GM12878 (cell line): ENCODE measurements at regions not wholly inside any gene's neighbourhood (a gene's known extent, or its start where the extent isn't known, plus 50 kb on each side); places are given as distances from the start of the nearest gene placed in this dataset.
"Not testable (repeated sequence)": the region's sequence is repeated elsewhere in the genome, so short reads cannot be mapped to it uniquely, and the experiment has no call there.

ENCODE experiments used
- ATAC-seq: fragments of 200-7000 bp; cut with Tn5 transposase; 3 replicates; pipeline ENCODE4 v1.9.1; 2020; ENCODE audit warnings: mild to moderate bottlenecking, moderate library complexity
- BruUV-seq: library from RNA; stranded (reverse); fragments of 400-500 nt; replicated peaks from 2 replicates; lab custom pipeline; 2021; lab: Mats Ljungman, UMichigan
- CTCF ChIA-PET: fragments of 300-600 bp; sonication (Branson Sonifier 250); formaldehyde crosslinking; extraction: SDS; loops from one replicate; lab custom pipeline; 2021; ENCODE audit warnings: inconsistent platforms; lab: Yijun Ruan, JAX
- POLR2A ChIA-PET: fragments of 350-600 bp; formaldehyde crosslinking; extraction: SDS; loops from one replicate; lab custom pipeline; 2021; ENCODE audit warnings: inconsistent platforms; lab: Charles Lee
- RAD21 ChIA-PET: fragments of 300-600 bp; sonication (Branson Sonifier 250); formaldehyde crosslinking; loops from one replicate; lab custom pipeline; 2023; ENCODE audit warnings: antibody characterized with exemption; ENCODE audit not compliant: unreplicated experiment; lab: Charles Lee
- SMC1A ChIA-PET: fragments of 300-600 bp; sonication (Branson Sonifier 250); formaldehyde crosslinking; loops from one replicate; lab custom pipeline; 2023; ENCODE audit not compliant: unreplicated experiment, uncharacterized antibody; lab: Charles Lee
- DNase-seq: peaks from one replicate; pipeline ENCODE4 v3.0.0-alpha.2; 2011; ENCODE audit warnings: low read depth, low spot score
- FAIRE-seq: peaks from 3 replicates; lab custom pipeline; 2011; peaks lifted over from hg19 to GRCh38; lab: Jason Lieb, UNC
- H2AFZ ChIP-seq: 2 replicates; pipeline ENCODE4 v1.6.0; 2011; ENCODE audit warnings: low read depth, low read length, control low read depth; ENCODE audit not compliant: control insufficient read depth
- H3K27ac ChIP-seq: 2 replicates; pipeline ENCODE4 v1.5.1; 2011; ENCODE audit warnings: control low read depth; ENCODE audit not compliant: control insufficient read depth, insufficient read depth
- H3K27me3 ChIP-seq, 2 experiments: replicated peaks in 1 of 2; 2 replicates each; pipeline versions ENCODE4 v1.6.0 to v1.6.1; 2011; ENCODE audit warnings: low read length in 1 of 2; ENCODE audit not compliant: control insufficient read depth in 2 of 2, insufficient read depth in 2 of 2
- H3K36me3 ChIP-seq, 2 experiments: 2 replicates each; pipeline ENCODE4 v1.5.1; 2011; ENCODE audit warnings: low read length in 1 of 2; ENCODE audit not compliant: control insufficient read depth in 2 of 2, insufficient read depth in 2 of 2
- H3K4me1 ChIP-seq: 2 replicates; pipeline ENCODE4 v1.6.1; 2011; ENCODE audit warnings: mild to moderate bottlenecking, low read length, moderate library complexity, mixed read lengths; ENCODE audit not compliant: control insufficient read depth, insufficient read depth
- H3K4me2 ChIP-seq: 2 replicates; pipeline ENCODE4 v1.6.0; 2011; ENCODE audit warnings: control low read depth; ENCODE audit not compliant: control insufficient read depth, insufficient read depth
- H3K4me3 ChIP-seq: fragments of 200-600 bp; sonication (generic); 2 replicates; pipeline ENCODE4 v1.5.1; 2016
- H3K79me2 ChIP-seq: 2 replicates; pipeline ENCODE4 v1.6.0; 2011; ENCODE audit warnings: low read length; ENCODE audit not compliant: control insufficient read depth, insufficient read depth
- H3K9ac ChIP-seq: 2 replicates; pipeline ENCODE4 v1.8.0; 2011; ENCODE audit warnings: low read length, control low read depth, mixed read lengths; ENCODE audit not compliant: control insufficient read depth, insufficient read depth
- H3K9me3 ChIP-seq: replicated peaks from 3 replicates; pipeline ENCODE4 v1.5.1; 2011; ENCODE audit warnings: mild to moderate bottlenecking, low read length; ENCODE audit not compliant: control insufficient read depth, insufficient read depth
- H4K20me1 ChIP-seq: 2 replicates; pipeline ENCODE4 v1.6.0; 2011; ENCODE audit not compliant: control insufficient read depth, insufficient read depth
- HDAC6 ChIP-seq: fragments of 200-600 bp; sonication (generic); IDR thresholded peaks from one replicate; pipeline ENCODE4 v1.8.0; 2017; ENCODE audit warnings: antibody characterized with exemption; ENCODE audit not compliant: unreplicated experiment
- POLR2A ChIP-seq: IDR thresholded peaks from 2 replicates; pipeline ENCODE4 v1.6.1; 2011; ENCODE audit warnings: low read depth, mild to moderate bottlenecking, low read length
- POLR2AphosphoS5 ChIP-seq: IDR thresholded peaks from 2 replicates; pipeline ENCODE4 v1.6.1; 2011; ENCODE audit warnings: mild to moderate bottlenecking, low read length, inconsistent platforms
- WGBS: methylation state at CpG from one replicate; pipeline ENCODE4 v1.1.6; 2016; ENCODE audit warnings: low lambda C conversion rate; ENCODE audit not compliant: insufficient replicate concordance, insufficient coverage; ENCODE audit errors: missing lambda C conversion rate; 5-methylcytosine and 5-hydroxymethylcytosine counted together
- in situ Hi-C: fragments of 300-500 bp; cut with MboI; formaldehyde crosslinking; loops from 9 replicates; pipeline ENCODE4 v1.14.3; 2018; ENCODE audit warnings: mixed read lengths
- intact Hi-C: fragments of 100-400 bp; cut with micrococcal nuclease; formaldehyde crosslinking; loops from one replicate; pipeline ENCODE4 v1.14.2; 2022; ENCODE audit not compliant: unreplicated experiment

GRCh38 chr9:62833323-62834200 is 1643.7 kb downstream of the SPATA31A7 start:
- H3K4me3 ChIP-seq, H3K9me3 ChIP-seq, RAD21 ChIA-PET, H4K20me1 ChIP-seq, H3K4me2 ChIP-seq, H3K9ac ChIP-seq, H3K27ac ChIP-seq, H3K27me3 ChIP-seq, H3K79me2 ChIP-seq, BruUV-seq, H3K4me1 ChIP-seq, in situ Hi-C loops, ATAC-seq, DNase-seq, intact Hi-C loops, CTCF ChIA-PET, H3K36me3 ChIP-seq, H2AFZ ChIP-seq, SMC1A ChIA-PET, FAIRE-seq, POLR2A ChIA-PET: not testable (repeated sequence)
- 83% methylated on average over 21 of the region's 33 CpGs for WGBS

GRCh38 chr9:62837254-62837911 is 1647.5 kb downstream of the SPATA31A7 start:
- H3K4me2 ChIP-seq, result peak overlapping the region; percentile 36; the same call in 1 of the 2 replicates
- H3K27ac ChIP-seq, result peak overlapping the region; percentile 50
- RAD21 ChIA-PET, result interaction anchor here (1.2 kb wide), 1 partner anchor 35 kb away, joined by 4 read pairs; no protein-coding TSS in a partner anchor
- intact Hi-C loops, POLR2A ChIA-PET, H4K20me1 ChIP-seq, H3K9me3 ChIP-seq, FAIRE-seq, H3K4me1 ChIP-seq, H3K27me3 ChIP-seq, in situ Hi-C loops, CTCF ChIA-PET, DNase-seq, H3K36me3 ChIP-seq, SMC1A ChIA-PET, H3K79me2 ChIP-seq, BruUV-seq: not testable (repeated sequence)
- peak overlapping the region; percentile 79 for H3K4me3 ChIP-seq
- WGBS, result 7% methylated on average over 47 of the region's 50 CpGs
- ATAC-seq, result peak; percentile 46
- H2AFZ ChIP-seq, result peak overlapping the region; percentile 85
- H3K9ac ChIP-seq, result peak overlapping the region; percentile 53; the same call in 1 of the 2 replicates
- TF ChIP-seq POLR2AphosphoS5 (0 out of 2 replicates have a peak, but pooled peaks have one; percentile 30), POLR2A (peak; percentile 43), HDAC6 (peak; percentile 67)
